HCT116 (cell line): ENCODE measurements at regions not wholly inside any gene's neighbourhood (a gene's known extent, or its start where the extent isn't known, plus 50 kb on each side); places are given as distances from the start of the nearest gene placed in this dataset.

Experiments used
- ATAC-seq: fragments of 200-7000 bp; cut with Tn5 transposase; 2 replicates; pipeline ENCODE4 v1.9.1; 2020; ENCODE audit warnings: mild to moderate bottlenecking, moderate library complexity
- BruUV-seq: library from RNA; stranded (reverse); fragments of 400-500 nt; replicated peaks from 2 replicates; lab custom pipeline; 2021; lab: Mats Ljungman, UMichigan
- CTCF ChIA-PET: fragments of 300-600 bp; sonication (Branson Sonifier 250); formaldehyde crosslinking; loops from one replicate; lab custom pipeline; 2021; ENCODE audit warnings: antibody characterized with exemption; lab: Charles Lee
- POLR2A ChIA-PET: fragments of 300-600, 350-600 bp; sonication (Branson Sonifier 250); formaldehyde crosslinking; loops from one replicate; lab custom pipeline; 2021; ENCODE audit warnings: antibody characterized with exemption; lab: Charles Lee
- RAD21 ChIA-PET, 2 experiments: fragments of 300-600 bp; sonication (Branson Sonifier 250); formaldehyde crosslinking; loops; one replicate each; lab custom pipeline; 2023; ENCODE audit warnings: low total read pairs in 2 of 2; ENCODE audit not compliant: uncharacterized antibody in 2 of 2, unreplicated experiment in 2 of 2, low non-redundant PET in 1 of 2; lab: Charles Lee
- DNase-seq: peaks from one replicate; pipeline ENCODE4 v3.0.0-alpha.2; 2010; ENCODE audit warnings: low read depth, low spot score
- H2AFZ ChIP-seq: fragments of 200-600 bp; shearing (Covaris generic), sonication (generic); 2 replicates; pipeline ENCODE4 v1.6.1; 2017; ENCODE audit warnings: low read depth, mixed run types, mixed read lengths, antibody characterized with exemption, low read length; ENCODE audit not compliant: poor library complexity, severe bottlenecking
- H3K27ac ChIP-seq: 2 replicates; pipeline ENCODE4 v1.5.1; 2012; ENCODE audit warnings: low read depth, low read length
- H3K27me3 ChIP-seq: fragments of 200-600 bp; sonication (generic); 2 replicates; pipeline ENCODE4 v1.6.1; 2016; ENCODE audit warnings: mixed run types, low read length, mixed read lengths; ENCODE audit not compliant: insufficient read depth
- H3K36me3 ChIP-seq, 2 experiments: fragments of 200-500 bp in 1 of 2; fragments of 200-600 bp in 1 of 2; sonication (Bioruptor generic) in 1 of 2; sonication (generic) in 1 of 2; 2 replicates each; pipeline versions ENCODE4 v1.5.1 to v1.6.1; 2014 to 2016; ENCODE audit warnings: low read length in 2 of 2, inconsistent platforms in 1 of 2, mixed read lengths in 1 of 2, mixed run types in 1 of 2; ENCODE audit not compliant: insufficient read depth in 2 of 2, control insufficient read depth in 1 of 2
- H3K4me1 ChIP-seq, 2 experiments: fragments of 200-600 bp in 1 of 2; sonication (generic) in 1 of 2; 2 replicates each; pipeline versions ENCODE4 v1.5.1 to v1.6.1; 2012 to 2017; ENCODE audit warnings: low read length in 2 of 2, inconsistent platforms in 1 of 2, mild to moderate bottlenecking in 1 of 2, mixed read lengths in 1 of 2, mixed run types in 1 of 2, moderate library complexity in 1 of 2; ENCODE audit not compliant: insufficient read depth in 2 of 2, control insufficient read depth in 1 of 2
- H3K4me2 ChIP-seq: fragments of 200-600 bp; sonication (generic); 2 replicates; pipeline ENCODE4 v1.6.1; 2017; ENCODE audit warnings: mixed run types, low read length, mixed read lengths
- H3K4me3 ChIP-seq, 2 experiments: fragments of 200-600 bp in 1 of 2; sonication (generic) in 1 of 2; replicated peaks in 1 of 2; 2 replicates each; pipeline ENCODE4 v1.5.1; 2011 to 2016; ENCODE audit warnings: low read length in 2 of 2, control low read depth in 1 of 2, low read depth in 1 of 2, mild to moderate bottlenecking in 1 of 2, mixed read lengths in 1 of 2, mixed run types in 1 of 2
- H3K79me2 ChIP-seq: fragments of 200-600 bp; sonication (generic); 2 replicates; pipeline ENCODE4 v1.6.1; 2017; ENCODE audit warnings: mild to moderate bottlenecking, mixed run types, low read length, moderate library complexity, mixed read lengths; ENCODE audit not compliant: insufficient read depth
- H3K9ac ChIP-seq: fragments of 200-600 bp; sonication (generic); 2 replicates; pipeline ENCODE4 v1.6.1; 2016; ENCODE audit warnings: low read length, mixed read lengths
- H3K9me2 ChIP-seq: fragments of 200-600 bp; sonication (generic), shearing (Covaris generic); 2 replicates; pipeline ENCODE4 v1.6.1; 2017; ENCODE audit warnings: mixed run types, mild to moderate bottlenecking, moderate library complexity; ENCODE audit not compliant: insufficient read depth
- H3K9me3 ChIP-seq, 2 experiments: fragments of 200-500 bp in 1 of 2; fragments of 200-600 bp in 1 of 2; sonication (Bioruptor generic) in 1 of 2; sonication (generic) in 1 of 2; 2 replicates each; pipeline ENCODE4 v1.6.1; 2014 to 2017; ENCODE audit warnings: low read length in 2 of 2, mixed read lengths in 2 of 2, inconsistent platforms in 1 of 2, low read depth in 1 of 2, mild to moderate bottlenecking in 1 of 2, mixed run types in 1 of 2, moderate library complexity in 1 of 2; ENCODE audit not compliant: control insufficient read depth in 1 of 2, insufficient read depth in 1 of 2
- H4K20me1 ChIP-seq: fragments of 200-600 bp; sonication (generic), shearing (Covaris generic); 2 replicates; pipeline ENCODE4 v1.6.1; 2017; ENCODE audit warnings: mixed run types, mild to moderate bottlenecking, moderate library complexity; ENCODE audit not compliant: insufficient read depth
- CEBPB ChIP-seq: IDR thresholded peaks from 2 replicates; pipeline ENCODE4 v1.6.1; 2012; ENCODE audit warnings: low read depth
- ELF1 ChIP-seq: IDR thresholded peaks from 2 replicates; pipeline ENCODE4 v1.6.1; 2012; ENCODE audit warnings: low read depth, borderline replicate concordance
- EZH2 ChIP-seq: fragments of 200-600 bp; sonication (generic); IDR thresholded peaks from 2 replicates; pipeline ENCODE4 v1.6.1; 2017; ENCODE audit warnings: antibody characterized with exemption, mixed run types
- FOSL1 ChIP-seq: IDR thresholded peaks from 2 replicates; pipeline ENCODE4 v1.6.1; 2012; ENCODE audit warnings: low read depth
- JUND ChIP-seq: IDR thresholded peaks from 2 replicates; pipeline ENCODE4 v1.6.1; 2012
- RAD21 ChIP-seq: IDR thresholded peaks from 2 replicates; pipeline ENCODE4 v1.6.1; 2012; ENCODE audit warnings: low read depth, mild to moderate bottlenecking
- SIN3A ChIP-seq: IDR thresholded peaks from 2 replicates; pipeline ENCODE4 v1.6.1; 2012; ENCODE audit warnings: low read depth
- SP1 ChIP-seq: IDR thresholded peaks from 2 replicates; pipeline ENCODE4 v1.6.1; 2012; ENCODE audit warnings: low read depth
- SRF ChIP-seq: IDR thresholded peaks from 2 replicates; pipeline ENCODE4 v1.6.1; 2012; ENCODE audit warnings: low read depth
- YY1 ChIP-seq: IDR thresholded peaks from 2 replicates; pipeline ENCODE4 v1.6.1; 2011; ENCODE audit warnings: low read length, low read depth, moderate library complexity, mild to moderate bottlenecking; ENCODE audit not compliant: insufficient replicate concordance; ENCODE audit errors: extremely low read depth
- ZNF274 ChIP-seq: fragments of 200-500 bp; sonication (Bioruptor generic); IDR thresholded peaks from 2 replicates; pipeline ENCODE4 v1.6.1; 2014; ENCODE audit warnings: mild to moderate bottlenecking, low read depth, low read length, inconsistent platforms
- intact Hi-C: fragments of 100-400 bp; cut with micrococcal nuclease; formaldehyde crosslinking; loops from 2 replicates; pipeline ENCODE4 v1.10.0; 2022
- TF ChIP-seq, protein P1 (sequence below): IDR thresholded peaks from 2 replicates; pipeline ENCODE4 v1.6.1; 2012; ENCODE audit warnings: low read depth
- TF ChIP-seq, protein P2 (sequence below): IDR thresholded peaks from 2 replicates; pipeline ENCODE4 v1.6.1; 2012
- TF ChIP-seq, protein P3 (sequence below): IDR thresholded peaks from 2 replicates; pipeline ENCODE4 v1.6.1; 2012

DNA sequence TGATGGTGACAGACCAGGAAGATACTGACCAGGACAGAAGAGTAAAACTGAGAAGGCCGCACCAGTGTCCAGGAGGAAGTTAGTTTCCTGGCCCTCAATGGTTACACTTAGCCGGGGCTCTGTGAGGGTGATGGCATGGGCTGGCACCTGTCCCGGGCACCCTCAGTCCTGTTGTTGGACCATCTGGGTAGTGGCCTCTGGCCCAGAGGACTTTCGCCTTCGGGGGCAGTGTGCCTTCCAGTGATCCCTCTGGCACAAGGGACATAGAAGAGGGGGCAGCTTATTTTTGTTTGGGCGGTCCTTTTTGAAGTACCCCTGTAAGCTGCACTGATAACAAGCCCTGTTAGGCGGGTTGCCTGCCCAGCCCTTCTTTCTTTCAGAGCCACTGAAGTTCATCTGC lies 1108.6 kb downstream of the TAF11L14 start:
- H3K9ac ChIP-seq = no peak overlapping the region
- H2AFZ ChIP-seq = no peak overlapping the region
- peaks cover 0 to 5% of the 10 kb centered on the region in 2 experiments; a peak in 2 of 4 replicates for H3K9me3 ChIP-seq
- no peak overlapping the region for H3K27ac ChIP-seq
- no peak overlapping the region for H3K4me3 ChIP-seq
- CTCF ChIA-PET = no interaction called here
- no peaks in the 10 kb centered on the region for H3K9me2 ChIP-seq
- H3K27me3 ChIP-seq = no peaks in the 10 kb centered on the region
- no peaks in the 10 kb centered on the region for H3K79me2 ChIP-seq
- H3K36me3 ChIP-seq = no peaks in the 10 kb centered on the region
- TF ChIP-seq, protein P1, sequence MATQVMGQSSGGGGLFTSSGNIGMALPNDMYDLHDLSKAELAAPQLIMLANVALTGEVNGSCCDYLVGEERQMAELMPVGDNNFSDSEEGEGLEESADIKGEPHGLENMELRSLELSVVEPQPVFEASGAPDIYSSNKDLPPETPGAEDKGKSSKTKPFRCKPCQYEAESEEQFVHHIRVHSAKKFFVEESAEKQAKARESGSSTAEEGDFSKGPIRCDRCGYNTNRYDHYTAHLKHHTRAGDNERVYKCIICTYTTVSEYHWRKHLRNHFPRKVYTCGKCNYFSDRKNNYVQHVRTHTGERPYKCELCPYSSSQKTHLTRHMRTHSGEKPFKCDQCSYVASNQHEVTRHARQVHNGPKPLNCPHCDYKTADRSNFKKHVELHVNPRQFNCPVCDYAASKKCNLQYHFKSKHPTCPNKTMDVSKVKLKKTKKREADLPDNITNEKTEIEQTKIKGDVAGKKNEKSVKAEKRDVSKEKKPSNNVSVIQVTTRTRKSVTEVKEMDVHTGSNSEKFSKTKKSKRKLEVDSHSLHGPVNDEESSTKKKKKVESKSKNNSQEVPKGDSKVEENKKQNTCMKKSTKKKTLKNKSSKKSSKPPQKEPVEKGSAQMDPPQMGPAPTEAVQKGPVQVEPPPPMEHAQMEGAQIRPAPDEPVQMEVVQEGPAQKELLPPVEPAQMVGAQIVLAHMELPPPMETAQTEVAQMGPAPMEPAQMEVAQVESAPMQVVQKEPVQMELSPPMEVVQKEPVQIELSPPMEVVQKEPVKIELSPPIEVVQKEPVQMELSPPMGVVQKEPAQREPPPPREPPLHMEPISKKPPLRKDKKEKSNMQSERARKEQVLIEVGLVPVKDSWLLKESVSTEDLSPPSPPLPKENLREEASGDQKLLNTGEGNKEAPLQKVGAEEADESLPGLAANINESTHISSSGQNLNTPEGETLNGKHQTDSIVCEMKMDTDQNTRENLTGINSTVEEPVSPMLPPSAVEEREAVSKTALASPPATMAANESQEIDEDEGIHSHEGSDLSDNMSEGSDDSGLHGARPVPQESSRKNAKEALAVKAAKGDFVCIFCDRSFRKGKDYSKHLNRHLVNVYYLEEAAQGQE = no peak
- TF ChIP-seq, protein P2, sequence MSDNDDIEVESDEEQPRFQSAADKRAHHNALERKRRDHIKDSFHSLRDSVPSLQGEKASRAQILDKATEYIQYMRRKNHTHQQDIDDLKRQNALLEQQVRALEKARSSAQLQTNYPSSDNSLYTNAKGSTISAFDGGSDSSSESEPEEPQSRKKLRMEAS = no peak
- no peak for TF ChIP-seq SRF
- TF ChIP-seq EZH2 = no peak
- TF ChIP-seq, all 23 proteins: peak for 0
- POLR2A ChIA-PET = no interaction called here
- Histone ChIP-seq H4K20me1 (no peaks in the 10 kb centered on the region), H3K4me1 (no peaks in the 10 kb centered on the region), H3K4me2 (no peak overlapping the region)
- DNase-seq (no peak), ATAC-seq (no peak)
- intact Hi-C loops = no loop called here
- BruUV-seq = no TSS peak
- RAD21 ChIA-PET = no interaction called here

DNA sequence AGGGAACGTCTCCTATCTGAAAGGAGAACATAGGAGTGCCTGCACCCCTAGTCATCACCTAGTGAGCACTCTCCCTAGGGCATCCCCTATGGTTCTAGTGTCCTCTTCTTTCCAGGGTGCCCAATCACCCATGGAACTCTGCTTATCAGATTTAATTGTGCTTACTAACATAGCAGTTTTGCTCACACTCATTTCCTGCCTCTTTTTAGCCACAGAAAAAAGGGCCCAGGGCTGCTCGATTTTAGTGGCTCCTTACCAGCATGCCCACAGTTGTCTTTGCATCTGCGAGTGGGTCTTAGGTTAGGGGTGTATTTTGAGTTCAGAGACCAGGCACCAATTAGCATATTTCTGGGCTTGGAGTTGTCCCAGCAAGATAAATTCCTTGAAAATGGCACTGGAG lies 1110.2 kb downstream of the TAF11L14 start:
- ChIA-PET CTCF (no interaction called here), RAD21 (no interaction called here), POLR2A (no interaction called here)
- H3K27ac ChIP-seq = no peak overlapping the region
- H3K9ac ChIP-seq = no peak overlapping the region
- H2AFZ ChIP-seq = no peak overlapping the region
- no peaks in the 10 kb centered on the region for H3K79me2 ChIP-seq
- no peak overlapping the region for H3K4me2 ChIP-seq
- H3K4me3 ChIP-seq = no peak overlapping the region
- H3K9me3 ChIP-seq = no peaks in the 10 kb centered on the region; a peak in 1 of 4 replicates
- no peaks in the 10 kb centered on the region for H3K4me1 ChIP-seq
- intact Hi-C loops = no loop called here
- no peaks in the 10 kb centered on the region for H4K20me1 ChIP-seq
- no peaks in the 10 kb centered on the region for H3K9me2 ChIP-seq
- no peak for DNase-seq
- no peak for ATAC-seq
- BruUV-seq = no TSS peak
- no peaks in the 10 kb centered on the region for H3K27me3 ChIP-seq
- no peaks in the 10 kb centered on the region for H3K36me3 ChIP-seq
- TF ChIP-seq RAD21 (no peak), JUND (no peak), YY1 (no peak), ZNF274 (no peak), FOSL1 (no peak), SRF (no peak), SIN3A (no peak), ELF1 (no peak), SP1 (no peak), CEBPB (no peak)
- TF ChIP-seq, protein P3, sequence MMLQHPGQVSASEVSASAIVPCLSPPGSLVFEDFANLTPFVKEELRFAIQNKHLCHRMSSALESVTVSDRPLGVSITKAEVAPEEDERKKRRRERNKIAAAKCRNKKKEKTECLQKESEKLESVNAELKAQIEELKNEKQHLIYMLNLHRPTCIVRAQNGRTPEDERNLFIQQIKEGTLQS = no peak
- TF ChIP-seq, protein P2 = no peak
- TF ChIP-seq, protein P1 = no peak
